GM12878 (cell line): ENCODE measurements at regions not wholly inside any gene's neighbourhood (a gene's known extent, or its start where the extent isn't known, plus 50 kb on each side); places are given as distances from the start of the nearest gene placed in this dataset.

Source experiments
- ATAC-seq: fragments of 200-7000 bp; cut with Tn5 transposase; 3 replicates; pipeline ENCODE4 v1.9.1; 2020; ENCODE audit warnings: mild to moderate bottlenecking, moderate library complexity
- BruUV-seq: library from RNA; stranded (reverse); fragments of 400-500 nt; replicated peaks from 2 replicates; lab custom pipeline; 2021; lab: Mats Ljungman, UMichigan
- CTCF ChIA-PET: fragments of 300-600 bp; sonication (Branson Sonifier 250); formaldehyde crosslinking; extraction: SDS; loops from one replicate; lab custom pipeline; 2021; ENCODE audit warnings: inconsistent platforms; lab: Yijun Ruan, JAX
- POLR2A ChIA-PET: fragments of 350-600 bp; formaldehyde crosslinking; extraction: SDS; loops from one replicate; lab custom pipeline; 2021; ENCODE audit warnings: inconsistent platforms; lab: Charles Lee
- RAD21 ChIA-PET: fragments of 300-600 bp; sonication (Branson Sonifier 250); formaldehyde crosslinking; loops from one replicate; lab custom pipeline; 2023; ENCODE audit warnings: antibody characterized with exemption; ENCODE audit not compliant: unreplicated experiment; lab: Charles Lee
- SMC1A ChIA-PET: fragments of 300-600 bp; sonication (Branson Sonifier 250); formaldehyde crosslinking; loops from one replicate; lab custom pipeline; 2023; ENCODE audit not compliant: unreplicated experiment, uncharacterized antibody; lab: Charles Lee
- DNase-seq: peaks from one replicate; pipeline ENCODE4 v3.0.0-alpha.2; 2011; ENCODE audit warnings: low read depth, low spot score
- FAIRE-seq: peaks from 3 replicates; lab custom pipeline; 2011; peaks lifted over from hg19 to GRCh38; lab: Jason Lieb, UNC
- H2AFZ ChIP-seq: 2 replicates; pipeline ENCODE4 v1.6.0; 2011; ENCODE audit warnings: low read depth, low read length, control low read depth; ENCODE audit not compliant: control insufficient read depth
- H3K27ac ChIP-seq: 2 replicates; pipeline ENCODE4 v1.5.1; 2011; ENCODE audit warnings: control low read depth; ENCODE audit not compliant: control insufficient read depth, insufficient read depth
- H3K27me3 ChIP-seq, 2 experiments: replicated peaks in 1 of 2; 2 replicates each; pipeline versions ENCODE4 v1.6.0 to v1.6.1; 2011; ENCODE audit warnings: low read length in 1 of 2; ENCODE audit not compliant: control insufficient read depth in 2 of 2, insufficient read depth in 2 of 2
- H3K36me3 ChIP-seq, 2 experiments: 2 replicates each; pipeline ENCODE4 v1.5.1; 2011; ENCODE audit warnings: low read length in 1 of 2; ENCODE audit not compliant: control insufficient read depth in 2 of 2, insufficient read depth in 2 of 2
- H3K4me1 ChIP-seq: 2 replicates; pipeline ENCODE4 v1.6.1; 2011; ENCODE audit warnings: mild to moderate bottlenecking, low read length, moderate library complexity, mixed read lengths; ENCODE audit not compliant: control insufficient read depth, insufficient read depth
- H3K4me2 ChIP-seq: 2 replicates; pipeline ENCODE4 v1.6.0; 2011; ENCODE audit warnings: control low read depth; ENCODE audit not compliant: control insufficient read depth, insufficient read depth
- H3K4me3 ChIP-seq: fragments of 200-600 bp; sonication (generic); 2 replicates; pipeline ENCODE4 v1.5.1; 2016
- H3K79me2 ChIP-seq: 2 replicates; pipeline ENCODE4 v1.6.0; 2011; ENCODE audit warnings: low read length; ENCODE audit not compliant: control insufficient read depth, insufficient read depth
- H3K9ac ChIP-seq: 2 replicates; pipeline ENCODE4 v1.8.0; 2011; ENCODE audit warnings: low read length, control low read depth, mixed read lengths; ENCODE audit not compliant: control insufficient read depth, insufficient read depth
- H3K9me3 ChIP-seq: replicated peaks from 3 replicates; pipeline ENCODE4 v1.5.1; 2011; ENCODE audit warnings: mild to moderate bottlenecking, low read length; ENCODE audit not compliant: control insufficient read depth, insufficient read depth
- H4K20me1 ChIP-seq: 2 replicates; pipeline ENCODE4 v1.6.0; 2011; ENCODE audit not compliant: control insufficient read depth, insufficient read depth
- BMI1 ChIP-seq: fragments of 450-650 bp; IDR thresholded peaks from 2 replicates; pipeline ENCODE4 v1.6.1; 2016; ENCODE audit warnings: mild to moderate bottlenecking, moderate library complexity, borderline replicate concordance
- CEBPB ChIP-seq, 2 experiments: fragments of 150-350 bp in 1 of 2; IDR thresholded peaks; 2 replicates each; pipeline ENCODE4 v1.6.1; 2012 to 2014; ENCODE audit warnings: low read depth in 2 of 2, low read length in 2 of 2, borderline replicate concordance in 1 of 2, inconsistent platforms in 1 of 2
- EP300 ChIP-seq, 2 experiments: fragments of 150-350 bp in 1 of 2; IDR thresholded peaks; 2 replicates each; pipeline ENCODE4 v1.6.1; 2011 to 2012; ENCODE audit warnings: low read depth in 2 of 2, low read length in 2 of 2, borderline replicate concordance in 1 of 2, improper control_type of control experiment in 1 of 2, inconsistent platforms in 1 of 2; ENCODE audit not compliant: control insufficient read depth in 1 of 2
- FOXK2 ChIP-seq: fragments of 450-650 bp; IDR thresholded peaks from 2 replicates; pipeline ENCODE4 v1.6.1; 2017; ENCODE audit warnings: mild to moderate bottlenecking, moderate library complexity
- GABPA ChIP-seq: IDR thresholded peaks from 2 replicates; pipeline ENCODE4 v1.6.1; 2014; ENCODE audit warnings: antibody characterized with exemption, low read depth, mild to moderate bottlenecking, inconsistent platforms
- GATAD2B ChIP-seq: fragments of 450-650 bp; conservative IDR thresholded peaks from 2 replicates; pipeline ENCODE4 v1.6.1; 2017; ENCODE audit warnings: low read depth, mild to moderate bottlenecking, moderate library complexity
- HDAC2 ChIP-seq: fragments of 200-600 bp; sonication (generic); IDR thresholded peaks from 2 replicates; pipeline ENCODE4 v1.6.1; 2017
- MYC ChIP-seq: IDR thresholded peaks from 2 replicates; pipeline ENCODE4 v1.6.1; 2011; ENCODE audit warnings: mild to moderate bottlenecking, low read length, moderate library complexity, inconsistent platforms; ENCODE audit not compliant: insufficient read depth, insufficient replicate concordance, insufficient read length, severe bottlenecking
- POLR2A ChIP-seq: IDR thresholded peaks from 2 replicates; pipeline ENCODE4 v1.6.1; 2011; ENCODE audit warnings: low read depth, mild to moderate bottlenecking, low read length
- SPI1 ChIP-seq: IDR thresholded peaks from 2 replicates; pipeline ENCODE4 v1.6.1; 2011; ENCODE audit warnings: low read depth, mild to moderate bottlenecking, low read length, moderate library complexity, borderline replicate concordance; ENCODE audit not compliant: insufficient read depth
- SUZ12 ChIP-seq: fragments of 200-600 bp; sonication (generic); IDR thresholded peaks from one replicate; pipeline ENCODE4 v1.6.1; 2018; ENCODE audit warnings: antibody characterized with exemption, mild to moderate bottlenecking; ENCODE audit not compliant: unreplicated experiment
- TARDBP ChIP-seq: IDR thresholded peaks from 2 replicates; pipeline ENCODE4 v1.6.1; 2016; ENCODE audit warnings: borderline replicate concordance
- TBL1XR1 ChIP-seq: IDR thresholded peaks from 2 replicates; pipeline ENCODE4 v1.6.1; 2012; ENCODE audit warnings: low read depth, low read length, improper control_type of control experiment
- ZBTB33 ChIP-seq: fragments of 450-650 bp; IDR thresholded peaks from 2 replicates; pipeline ENCODE4 v1.6.1; 2017; ENCODE audit warnings: mild to moderate bottlenecking
- ZNF274 ChIP-seq: IDR thresholded peaks from one replicate; pipeline ENCODE4 v1.8.0; 2011; ENCODE audit not compliant: insufficient read length, insufficient read depth
- WGBS: methylation state at CpG from one replicate; pipeline ENCODE4 v1.1.6; 2016; ENCODE audit warnings: low lambda C conversion rate; ENCODE audit not compliant: insufficient replicate concordance, insufficient coverage; ENCODE audit errors: missing lambda C conversion rate; 5-methylcytosine and 5-hydroxymethylcytosine counted together
- in situ Hi-C: fragments of 300-500 bp; cut with MboI; formaldehyde crosslinking; loops from 9 replicates; pipeline ENCODE4 v1.14.3; 2018; ENCODE audit warnings: mixed read lengths
- intact Hi-C: fragments of 100-400 bp; cut with micrococcal nuclease; formaldehyde crosslinking; loops from one replicate; pipeline ENCODE4 v1.14.2; 2022; ENCODE audit not compliant: unreplicated experiment
- TF ChIP-seq, protein P1 (sequence below): fragments of 450-650 bp; IDR thresholded peaks from 2 replicates; pipeline ENCODE4 v1.6.1; 2017; ENCODE audit warnings: antibody characterized with exemption, mild to moderate bottlenecking, moderate library complexity

GRCh38 chr6:134733801-134734200 lies 216.1 kb downstream of the ALDH8A1 start (continued):
- TF ChIP-seq, protein P1, sequence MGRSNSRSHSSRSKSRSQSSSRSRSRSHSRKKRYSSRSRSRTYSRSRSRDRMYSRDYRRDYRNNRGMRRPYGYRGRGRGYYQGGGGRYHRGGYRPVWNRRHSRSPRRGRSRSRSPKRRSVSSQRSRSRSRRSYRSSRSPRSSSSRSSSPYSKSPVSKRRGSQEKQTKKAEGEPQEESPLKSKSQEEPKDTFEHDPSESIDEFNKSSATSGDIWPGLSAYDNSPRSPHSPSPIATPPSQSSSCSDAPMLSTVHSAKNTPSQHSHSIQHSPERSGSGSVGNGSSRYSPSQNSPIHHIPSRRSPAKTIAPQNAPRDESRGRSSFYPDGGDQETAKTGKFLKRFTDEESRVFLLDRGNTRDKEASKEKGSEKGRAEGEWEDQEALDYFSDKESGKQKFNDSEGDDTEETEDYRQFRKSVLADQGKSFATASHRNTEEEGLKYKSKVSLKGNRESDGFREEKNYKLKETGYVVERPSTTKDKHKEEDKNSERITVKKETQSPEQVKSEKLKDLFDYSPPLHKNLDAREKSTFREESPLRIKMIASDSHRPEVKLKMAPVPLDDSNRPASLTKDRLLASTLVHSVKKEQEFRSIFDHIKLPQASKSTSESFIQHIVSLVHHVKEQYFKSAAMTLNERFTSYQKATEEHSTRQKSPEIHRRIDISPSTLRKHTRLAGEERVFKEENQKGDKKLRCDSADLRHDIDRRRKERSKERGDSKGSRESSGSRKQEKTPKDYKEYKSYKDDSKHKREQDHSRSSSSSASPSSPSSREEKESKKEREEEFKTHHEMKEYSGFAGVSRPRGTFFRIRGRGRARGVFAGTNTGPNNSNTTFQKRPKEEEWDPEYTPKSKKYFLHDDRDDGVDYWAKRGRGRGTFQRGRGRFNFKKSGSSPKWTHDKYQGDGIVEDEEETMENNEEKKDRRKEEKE, result no peak
- no peak for TF ChIP-seq ZBTB33
- no peak for TF ChIP-seq SPI1

DNA sequence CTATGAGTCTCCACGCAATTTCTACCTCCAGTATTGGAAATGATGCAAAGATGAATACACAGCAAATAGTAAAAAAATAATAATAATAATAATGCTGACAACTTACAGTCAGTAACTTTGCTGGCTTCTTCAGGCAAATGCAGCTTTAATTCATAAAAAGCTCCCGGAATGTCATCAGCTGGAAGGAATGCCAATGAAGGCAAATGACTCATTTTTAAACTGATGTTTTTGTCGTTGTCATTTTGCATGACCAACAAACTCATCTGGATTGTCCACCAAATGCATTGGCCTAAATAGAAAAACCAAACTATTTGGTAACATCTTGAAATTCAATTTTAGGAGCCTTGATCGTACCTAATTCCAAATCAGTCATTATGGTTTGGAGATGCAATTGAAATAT lies 217.1 kb downstream of the ALDH8A1 start:
- no peaks in the 10 kb centered on the region for H4K20me1 ChIP-seq
- H3K4me3 ChIP-seq, result no peak overlapping the region
- no peak overlapping the region for H2AFZ ChIP-seq
- H3K4me2 ChIP-seq, result no peak overlapping the region
- no peak overlapping the region for H3K9ac ChIP-seq
- no peaks in the 10 kb centered on the region for H3K4me1 ChIP-seq
- ChIA-PET RAD21 (no interaction called here), SMC1A (no interaction called here), POLR2A (interaction anchor here (0.7 kb wide), 1 partner anchor 15 kb away, joined by 3 read pairs; no protein-coding TSS in a partner anchor), CTCF (no interaction called here)
- H3K27ac ChIP-seq, result no peak overlapping the region
- intact Hi-C loops (no loop called here), in situ Hi-C loops (no loop called here)
- no peaks in the 10 kb centered on the region; a peak in 2 of 4 replicates for H3K27me3 ChIP-seq
- FAIRE-seq (no peak), DNase-seq (no peak), ATAC-seq (no peak)
- no peaks in the 10 kb centered on the region for H3K36me3 ChIP-seq
- WGBS, result 28% methylated on average over 4 of the region's 4 CpGs
- no peak for TF ChIP-seq BMI1
- TF ChIP-seq POLR2A, result no peak
- no peak for TF ChIP-seq GABPA
- TF ChIP-seq SUZ12, result no peak
- TF ChIP-seq ZNF274, result no peak
- TF ChIP-seq CEBPB (IDR thresholded peaks at IDR 0.05; ENCODE audit: borderline replicate concordance in 1 of 2, low read depth in 2 of 2, low read length in 2 of 2), result no peak
- no peak for TF ChIP-seq FOXK2
- no peak for TF ChIP-seq MYC
- no peak for TF ChIP-seq TBL1XR1
- TF ChIP-seq GATAD2B, result no peak
- TF ChIP-seq EP300 (IDR thresholded peaks at IDR 0.05; ENCODE audit: borderline replicate concordance in 1 of 2, control insufficient read depth in 1 of 2, low read depth in 2 of 2, low read length in 2 of 2), result no peak
- TF ChIP-seq HDAC2, result no peak
- no peak for TF ChIP-seq TARDBP
- no peaks in the 10 kb centered on the region for H3K79me2 ChIP-seq
- BruUV-seq, result no TSS peak
- no peaks in the 10 kb centered on the region for H3K9me3 ChIP-seq
